ENCODE measurements at regions not wholly inside any gene's neighbourhood (a gene's known extent, or its start where the extent isn't known, plus 50 kb on each side); places are given as distances from the start of the nearest gene placed in this dataset.

DNA sequence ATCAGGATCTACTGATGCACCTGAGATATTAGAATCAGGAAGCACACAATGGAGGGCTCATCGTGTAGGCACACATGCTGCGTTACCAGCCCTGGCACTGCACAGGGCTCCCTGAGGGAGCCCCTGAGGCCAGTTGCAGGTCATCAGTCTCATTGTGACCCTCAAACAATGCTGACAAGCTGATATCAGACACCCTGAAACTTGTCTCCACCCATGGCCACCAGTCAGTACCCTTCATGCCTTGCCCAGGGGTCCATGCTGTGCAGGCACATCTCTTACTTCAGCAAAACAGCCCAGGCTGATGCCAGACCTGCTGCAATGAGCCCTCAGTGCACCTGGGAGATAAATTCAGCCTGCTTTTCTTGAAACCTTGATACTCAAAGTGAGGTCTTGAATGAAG is 59.5 kb upstream of the SLC6A11 start:
- H3K4me3 ChIP-seq (ENCODE audit: control insufficient read depth, low read depth, low read length) = no peak overlapping the region
- TF ChIP-seq CTCF (conservative IDR thresholded peaks at IDR 0.05; ENCODE audit: control insufficient read depth, insufficient read depth, low read depth, low read length) = no peak
- no peak for DNase-seq (ENCODE audit: low read depth)

DNA sequence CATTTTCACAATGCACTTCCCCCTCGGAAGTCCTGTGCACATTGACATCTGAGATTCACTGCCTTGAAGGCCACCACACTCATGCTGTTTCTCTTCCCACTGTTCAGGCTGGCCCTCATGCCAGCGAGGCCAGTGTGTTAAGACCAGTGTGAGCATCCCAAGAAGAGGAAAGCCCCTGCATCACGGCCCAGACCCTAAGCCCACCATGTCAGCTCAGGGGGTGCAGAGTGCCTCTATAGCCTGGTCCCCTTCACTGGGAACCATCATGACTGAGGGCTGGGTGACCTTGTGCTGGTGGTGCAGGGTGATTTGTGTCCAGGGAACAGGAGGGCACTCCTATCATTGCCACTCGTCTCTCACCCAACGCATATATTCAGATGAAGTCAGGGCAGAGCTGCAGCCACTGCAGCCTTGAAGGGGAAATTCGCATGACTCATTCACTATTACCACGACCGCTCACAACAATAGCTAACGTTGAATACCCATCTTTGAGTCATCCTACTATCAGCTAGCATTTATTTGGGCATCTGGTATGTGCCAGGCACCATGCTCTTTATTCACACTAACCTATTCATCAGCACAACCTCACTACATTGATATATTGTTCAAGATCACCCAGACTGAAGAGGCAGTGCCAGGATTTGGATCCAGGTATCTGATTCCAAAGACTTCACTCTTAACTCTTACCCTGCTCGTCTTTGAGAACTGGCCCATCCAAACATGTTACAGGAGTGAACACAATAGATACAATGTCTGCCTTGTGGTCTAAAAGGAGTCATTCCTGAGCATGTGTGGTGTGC is 58.8 kb upstream of the SLC6A11 start:
- TF ChIP-seq CTCF (conservative IDR thresholded peaks at IDR 0.05; ENCODE audit: control insufficient read depth, insufficient read depth, low read depth, low read length) = no peak
- DNase-seq (ENCODE audit: low read depth) = peak; percentile 6
- no peak overlapping the region for H3K4me3 ChIP-seq (ENCODE audit: control insufficient read depth, low read depth, low read length)

DNA sequence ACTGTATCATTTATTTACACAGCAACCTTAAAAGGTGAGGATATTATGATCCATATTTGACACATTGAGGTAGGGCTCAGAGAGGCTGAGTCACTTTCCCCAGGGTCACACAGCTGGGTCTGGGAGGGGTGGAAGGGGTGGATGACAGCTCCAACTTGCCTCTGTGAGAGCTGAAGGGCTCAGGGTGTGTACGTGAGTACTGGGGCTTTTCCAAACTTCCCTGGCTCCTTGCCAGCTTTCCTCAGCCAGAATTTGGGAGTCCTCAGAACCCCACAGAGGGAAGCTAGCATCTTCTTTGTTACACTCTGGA is 58.3 kb upstream of the SLC6A11 start:
- DNase-seq (ENCODE audit: low read depth) = no peak
- no peak overlapping the region for H3K4me3 ChIP-seq (ENCODE audit: control insufficient read depth, low read depth, low read length)
- no peak for TF ChIP-seq CTCF (conservative IDR thresholded peaks at IDR 0.05; ENCODE audit: control insufficient read depth, insufficient read depth, low read depth, low read length)

- H3K4me3 ChIP-seq (ENCODE audit: control insufficient read depth, low read depth, low read length) = no peak overlapping the region
Observed at GRCh38 chr3:10758304-10759037, 57.6 kb upstream of the SLC6A11 start.

DNA sequence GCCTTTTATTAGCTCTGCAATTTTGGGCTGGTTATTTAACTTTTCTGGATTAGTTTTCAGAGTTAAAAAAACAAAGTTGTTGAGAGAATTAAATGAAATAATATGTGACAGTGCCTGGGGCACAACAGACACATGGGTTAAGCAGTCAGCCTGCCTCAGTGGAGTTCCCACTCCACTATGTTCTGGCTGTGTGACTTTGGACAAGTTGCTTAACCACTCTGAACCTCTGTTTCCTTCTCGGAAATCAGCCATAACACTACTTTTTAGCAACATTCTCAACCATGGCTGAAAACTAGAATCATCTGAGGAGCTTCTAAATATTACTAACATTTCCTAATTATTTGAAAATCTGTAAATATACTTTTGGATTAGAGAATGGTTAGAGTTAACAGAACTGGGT is 56.5 kb upstream of the SLC6A11 start:
- DNase-seq (ENCODE audit: low read depth) = no peak
- no peak overlapping the region for H3K4me3 ChIP-seq (ENCODE audit: control insufficient read depth, low read depth, low read length)
- no peak for TF ChIP-seq CTCF (conservative IDR thresholded peaks at IDR 0.05; ENCODE audit: control insufficient read depth, insufficient read depth, low read depth, low read length)

More at GRCh38 chr3:10758304-10759037, 57.6 kb upstream of the SLC6A11 start:
- TF ChIP-seq CTCF (conservative IDR thresholded peaks at IDR 0.05; ENCODE audit: control insufficient read depth, insufficient read depth, low read depth, low read length) = peak; percentile 74
- DNase-seq (ENCODE audit: low read depth) = peak; percentile 65

GRCh38 chr3:10760199-10760598 is 55.8 kb upstream of the SLC6A11 start:
- no peak overlapping the region for H3K4me3 ChIP-seq (ENCODE audit: control insufficient read depth, low read depth, low read length)
- no peak for TF ChIP-seq CTCF (conservative IDR thresholded peaks at IDR 0.05; ENCODE audit: control insufficient read depth, insufficient read depth, low read depth, low read length)
- DNase-seq (ENCODE audit: low read depth) = no peak
